Right lobe of liver (tissue), 6 donors: ENCODE measurements at regions not wholly inside any gene's neighbourhood (a gene's known extent, or its start where the extent isn't known, plus 50 kb on each side); places are given as distances from the start of the nearest gene placed in this dataset.

Experiments
- ATAC-seq, 4 donors: fragments of 200-7000 bp; cut with Tn5 transposase; one replicate each; pipeline ENCODE4 v1.9.1; 2020; ENCODE audit warnings: mild to moderate bottlenecking in 4 of 4, moderate library complexity in 4 of 4
- DNase-seq, 3 donors: peaks; one replicate each; pipeline ENCODE4 v3.0.0-alpha.2; 2020
- H3K27ac ChIP-seq, 3 donors: fragments of 200-600 bp; one replicate each; pipeline ENCODE4 v1.8.0; 2022
- H3K27me3 ChIP-seq, 2 donors: fragments of 200-600 bp; one replicate each; pipeline ENCODE4 v1.8.0; 2022
- H3K36me3 ChIP-seq, 4 donors: fragments of 200-600 bp; sonication (generic) in 1 of 4; one replicate each; pipeline versions ENCODE4 v1.5.1 to v1.8.0; 2017 to 2022; ENCODE audit warnings: control low read depth in 1 of 4
- H3K4me1 ChIP-seq, 4 donors: fragments of 200-600 bp; sonication (generic) in 1 of 4; one replicate each; pipeline versions ENCODE4 v1.5.1 to v1.8.0; 2017 to 2022; ENCODE audit warnings: control low read depth in 1 of 4
- H3K4me3 ChIP-seq, 3 donors: fragments of 200-600 bp; one replicate each; pipeline ENCODE4 v1.8.0; 2022
- H3K9me3 ChIP-seq, 4 donors: fragments of 200-600 bp; sonication (generic) in 1 of 4; one replicate each; pipeline versions ENCODE4 v1.5.1 to v1.8.0; 2017 to 2022; ENCODE audit warnings: control low read depth in 1 of 4
- POLR2A ChIP-seq: fragments of 450-650 bp; IDR thresholded peaks from one replicate; pipeline ENCODE4 v1.6.1; 2017; ENCODE audit warnings: antibody characterized with exemption, mild to moderate bottlenecking
- WGBS: methylation state at CpG from one replicate; pipeline ENCODE4 v1.1.6; 2018; ENCODE audit warnings: low coverage, low lambda C conversion rate; ENCODE audit not compliant: insufficient coverage; ENCODE audit errors: missing lambda C conversion rate; 5-methylcytosine and 5-hydroxymethylcytosine counted together
- intact Hi-C, 2 donors: fragments of 100-400 bp; cut with DNase I; formaldehyde crosslinking; loops; one replicate each; pipeline versions ENCODE4 v1.11.2 to v1.14.1; 2022
- TF ChIP-seq, protein P1 (sequence below), 4 donors: fragments of 200-600 bp in 3 of 4; fragments of 450-650 bp in 1 of 4; IDR thresholded peaks; one replicate each; pipeline versions ENCODE4 v1.5.1 to v1.8.0; 2016 to 2022; ENCODE audit warnings: antibody characterized with exemption in 4 of 4, mild to moderate bottlenecking in 2 of 4
- donor health status: DM: no; HTN: yes; CAD: no.
- donor health status: DM: no; HTN: no; CAD: no.
- donor health status: DM: no; HTN: no; CAD: no.
- donor health status: DM: no; HTN: yes; CAD: no.
- donor health status: DM: no; HTN: yes; CAD: no.

GRCh38 chr2:174686430-174686829 lies 77.8 kb downstream of the CHRNA1 start:
- Histone ChIP-seq H3K4me1 (peaks cover 0 to 9% (median 2%) of the 10 kb centered on the region in 4 donors), H3K4me3 (no peak overlapping the region), H3K27ac (no peak overlapping the region), H3K9me3 (no peaks in the 10 kb centered on the region), H3K36me3 (no peaks in the 10 kb centered on the region), H3K27me3 (peaks cover 0 to 11% of the 10 kb centered on the region in 2 donors)
- ATAC-seq (no peak), DNase-seq (no peak)
- 73% methylated on average over 1 of the region's 1 CpG for WGBS
- intact Hi-C loops, result no loop called here
- TF ChIP-seq POLR2A, result no peak
- TF ChIP-seq, protein P1, sequence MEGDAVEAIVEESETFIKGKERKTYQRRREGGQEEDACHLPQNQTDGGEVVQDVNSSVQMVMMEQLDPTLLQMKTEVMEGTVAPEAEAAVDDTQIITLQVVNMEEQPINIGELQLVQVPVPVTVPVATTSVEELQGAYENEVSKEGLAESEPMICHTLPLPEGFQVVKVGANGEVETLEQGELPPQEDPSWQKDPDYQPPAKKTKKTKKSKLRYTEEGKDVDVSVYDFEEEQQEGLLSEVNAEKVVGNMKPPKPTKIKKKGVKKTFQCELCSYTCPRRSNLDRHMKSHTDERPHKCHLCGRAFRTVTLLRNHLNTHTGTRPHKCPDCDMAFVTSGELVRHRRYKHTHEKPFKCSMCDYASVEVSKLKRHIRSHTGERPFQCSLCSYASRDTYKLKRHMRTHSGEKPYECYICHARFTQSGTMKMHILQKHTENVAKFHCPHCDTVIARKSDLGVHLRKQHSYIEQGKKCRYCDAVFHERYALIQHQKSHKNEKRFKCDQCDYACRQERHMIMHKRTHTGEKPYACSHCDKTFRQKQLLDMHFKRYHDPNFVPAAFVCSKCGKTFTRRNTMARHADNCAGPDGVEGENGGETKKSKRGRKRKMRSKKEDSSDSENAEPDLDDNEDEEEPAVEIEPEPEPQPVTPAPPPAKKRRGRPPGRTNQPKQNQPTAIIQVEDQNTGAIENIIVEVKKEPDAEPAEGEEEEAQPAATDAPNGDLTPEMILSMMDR (IDR thresholded peaks at IDR 0.05), result no peak

DNA sequence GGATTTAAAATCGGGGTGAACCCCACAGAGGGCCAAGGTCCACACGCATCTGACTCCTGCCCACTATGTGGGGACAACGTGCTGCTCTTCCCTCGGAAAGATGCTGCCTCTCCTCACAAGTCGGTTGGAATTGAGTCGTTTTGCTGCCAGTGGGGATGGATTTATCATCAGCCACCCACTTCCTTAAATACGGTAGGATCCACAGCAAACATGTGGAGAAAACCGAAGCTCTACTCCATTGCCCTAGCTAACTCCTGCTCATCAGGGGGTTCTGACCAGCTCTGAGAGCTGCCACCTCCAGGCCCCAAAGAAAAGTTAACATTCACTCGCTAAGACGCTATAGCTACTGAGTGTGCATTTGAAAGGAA lies 80.9 kb downstream of the CHRNA1 start:
- DNase-seq, result no peak
- H3K4me1 ChIP-seq, result peaks cover 0 to 9% (median 2%) of the 10 kb centered on the region in 4 donors
- ATAC-seq, result peak; percentile 13 to 30 (median 22)
- no peaks in the 10 kb centered on the region for H3K36me3 ChIP-seq
- peaks cover 0 to 11% of the 10 kb centered on the region in 2 donors for H3K27me3 ChIP-seq
- no peaks in the 10 kb centered on the region for H3K9me3 ChIP-seq
- TF ChIP-seq POLR2A, result no peak
- TF ChIP-seq, protein P1 (IDR thresholded peaks at IDR 0.05), result no peak
- intact Hi-C loops, result no loop called here
- WGBS, result 7% methylated on average over 9 of the region's 10 CpGs
- peak overlapping the region in 1 of 3 donors; percentile 67 for H3K27ac ChIP-seq
- peak overlapping the region; percentile 53 to 63 (median 58) for H3K4me3 ChIP-seq

- peaks cover 0 to 9% (median 2%) of the 10 kb centered on the region in 4 donors for H3K4me1 ChIP-seq
- peak; percentile 65 to 75 (median 72) for ATAC-seq
- WGBS, result 2% methylated on average over 15 of the region's 97 CpGs
- H3K9me3 ChIP-seq, result no peaks in the 10 kb centered on the region
- TF ChIP-seq, protein P1 (IDR thresholded peaks at IDR 0.05), result no peak
- no peak for TF ChIP-seq POLR2A
- H3K27ac ChIP-seq, result peak overlapping the region; percentile 49 to 79 (median 67)
- peak overlapping the region; percentile 53 to 63 (median 58) for H3K4me3 ChIP-seq
- H3K27me3 ChIP-seq, result peaks cover 0 to 11% of the 10 kb centered on the region in 2 donors
- intact Hi-C loops, result no loop called here
- peak; percentile 62 to 68 (median 66) for DNase-seq
- H3K36me3 ChIP-seq, result no peaks in the 10 kb centered on the region
Measured at GRCh38 chr2:174682578-174683391, 81.5 kb downstream of the CHRNA1 start.

- H3K36me3 ChIP-seq, result no peaks in the 10 kb centered on the region
- peak overlapping the region; percentile 49 to 79 (median 67) for H3K27ac ChIP-seq
- peaks cover 0 to 9% (median 2%) of the 10 kb centered on the region in 4 donors for H3K4me1 ChIP-seq
- intact Hi-C loops, result no loop called here
- TF ChIP-seq, protein P1 (IDR thresholded peaks at IDR 0.05), result no peak
- TF ChIP-seq POLR2A, result no peak
- H3K27me3 ChIP-seq, result peaks cover 0 to 11% of the 10 kb centered on the region in 2 donors
- peak; percentile 59 to 68 (median 62) for ATAC-seq
- peak overlapping the region; percentile 53 to 63 (median 58) for H3K4me3 ChIP-seq
- H3K9me3 ChIP-seq, result no peaks in the 10 kb centered on the region
- WGBS, result 0% methylated on average over 8 of the region's 52 CpGs
- DNase-seq, result peak; percentile 47 to 68 (median 52)
Measured at GRCh38 chr2:174682007-174682577, 82.2 kb downstream of the CHRNA1 start.
